Skeletal muscle tissue (tissue), 3 donors: ENCODE measurements at regions not wholly inside any gene's neighbourhood (a gene's known extent, or its start where the extent isn't known, plus 50 kb on each side); places are given as distances from the start of the nearest gene placed in this dataset.
A peak's percentile ranks its signal among the peaks of the same experiment; 100 is the strongest.
"Not testable (repeated sequence)": the region's sequence is repeated elsewhere in the genome, so short reads cannot be mapped to it uniquely, and the experiment has no call there.

ENCODE experiments used
- H3K27ac ChIP-seq: one replicate; pipeline ENCODE4 v1.7.0; 2013; ENCODE audit warnings: mild to moderate bottlenecking, low read depth, low read length, inconsistent platforms
- H3K27me3 ChIP-seq, 3 donors: one replicate each; pipeline ENCODE4 v1.7.0; 2013; ENCODE audit warnings: low read length in 3 of 3; ENCODE audit not compliant: control insufficient read depth in 3 of 3, insufficient read depth in 3 of 3
- H3K36me3 ChIP-seq, 3 donors: one replicate each; pipeline ENCODE4 v1.7.0; 2013; ENCODE audit warnings: low read length in 3 of 3; ENCODE audit not compliant: control insufficient read depth in 3 of 3, insufficient read depth in 3 of 3
- H3K4me1 ChIP-seq, 3 donors: one replicate each; pipeline ENCODE4 v1.7.0; 2013; ENCODE audit warnings: low read length in 3 of 3, mild to moderate bottlenecking in 3 of 3; ENCODE audit not compliant: control insufficient read depth in 3 of 3, insufficient read depth in 3 of 3
- H3K4me3 ChIP-seq, 3 donors: one replicate each; pipeline ENCODE4 v1.7.0; 2013; ENCODE audit warnings: low read length in 3 of 3
- H3K9ac ChIP-seq, 3 donors: one replicate each; pipeline ENCODE4 v1.7.0; 2013; ENCODE audit warnings: low read length in 3 of 3, mild to moderate bottlenecking in 3 of 3, moderate library complexity in 2 of 3, low read depth in 1 of 3
- H3K9me3 ChIP-seq, 3 donors: one replicate each; pipeline ENCODE4 v1.7.0; 2013; ENCODE audit warnings: low read length in 3 of 3; ENCODE audit not compliant: control insufficient read depth in 3 of 3
- donor health status: Osteomylitis.

- Histone ChIP-seq H3K4me1 (no peaks in the 10 kb centered on the region), H3K4me3 (no peak overlapping the region), H3K36me3 (no peaks in the 10 kb centered on the region), H3K9me3 (no peaks in the 10 kb centered on the region), H3K27me3 (no peaks in the 10 kb centered on the region), H3K9ac (no peak overlapping the region), H3K27ac (no peak overlapping the region)
Observed at GRCh38 chr13:79943346-79944023, 397.4 kb downstream of the SPRY2 start.

DNA sequence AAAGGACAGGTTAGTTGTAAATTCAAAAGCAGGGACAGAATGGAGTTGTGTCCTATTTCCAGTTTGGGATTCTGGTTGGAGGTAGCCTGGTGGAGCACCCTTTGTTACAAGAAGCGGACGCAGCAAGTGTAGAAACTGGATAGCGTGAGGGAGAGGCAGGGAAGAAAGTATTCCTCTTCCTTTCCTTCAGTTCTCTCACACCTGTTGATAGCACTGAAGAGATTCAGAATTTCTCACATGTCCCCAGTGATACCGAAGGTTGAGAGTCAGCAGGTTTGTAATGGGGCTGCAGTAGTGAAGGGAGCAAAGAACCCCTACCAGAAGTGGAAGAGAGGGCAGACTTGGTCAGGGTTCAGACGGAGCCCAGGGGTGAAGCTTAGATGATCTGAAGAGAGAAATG, 399.2 kb downstream of the SPRY2 start:
- H3K27me3 ChIP-seq: no peaks in the 10 kb centered on the region
- H3K27ac ChIP-seq: no peak overlapping the region
- no peaks in the 10 kb centered on the region for H3K36me3 ChIP-seq
- H3K4me1 ChIP-seq: peaks cover 0 to 3% (median 0%) of the 10 kb centered on the region in 3 donors
- H3K4me3 ChIP-seq: no peak overlapping the region
- no peak overlapping the region for H3K9ac ChIP-seq
- no peaks in the 10 kb centered on the region for H3K9me3 ChIP-seq

- Histone ChIP-seq H3K27me3 (no peaks in the 10 kb centered on the region), H3K27ac (no peak overlapping the region), H3K9me3 (no peaks in the 10 kb centered on the region), H3K36me3 (no peaks in the 10 kb centered on the region), H3K4me3 (no peak overlapping the region), H3K4me1 (peaks cover 0 to 10% (median 7%) of the 10 kb centered on the region in 3 donors), H3K9ac (no peak overlapping the region)
Observed at GRCh38 chr13:79939689-79940088, 401.2 kb downstream of the SPRY2 start.

DNA sequence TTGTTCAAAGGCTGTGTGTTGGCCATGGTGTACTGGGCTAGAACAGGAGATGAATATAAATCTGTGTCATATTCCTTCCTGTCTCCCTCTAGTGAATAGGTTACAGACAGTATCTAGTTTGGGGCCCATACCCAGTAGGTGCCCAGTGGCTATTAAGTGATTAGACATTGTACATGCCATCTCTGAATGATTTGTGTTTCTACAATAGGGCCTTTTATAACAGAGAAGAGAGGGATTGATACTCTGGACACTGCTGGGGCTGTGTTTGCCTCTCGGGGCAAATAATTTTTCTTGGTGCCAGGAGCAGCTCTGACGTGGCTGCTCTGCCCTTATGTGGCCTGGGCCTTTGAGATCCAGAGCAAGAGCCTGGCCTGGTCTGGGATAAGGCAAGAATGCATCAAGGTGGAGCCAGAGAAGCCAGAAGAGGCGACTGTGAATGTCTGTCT, 403.1 kb downstream of the SPRY2 start:
- Histone ChIP-seq H3K9ac (no peak overlapping the region), H3K4me1 (peaks cover 0 to 10% (median 7%) of the 10 kb centered on the region in 3 donors), H3K27me3 (no peaks in the 10 kb centered on the region), H3K4me3 (no peak overlapping the region), H3K9me3 (no peaks in the 10 kb centered on the region), H3K27ac (no peak overlapping the region), H3K36me3 (no peaks in the 10 kb centered on the region)

- Histone ChIP-seq H3K4me3 (no peak overlapping the region), H3K27ac (no peak overlapping the region), H3K27me3 (no peaks in the 10 kb centered on the region), H3K4me1 (peaks cover 0 to 10% (median 7%) of the 10 kb centered on the region in 3 donors), H3K36me3 (no peaks in the 10 kb centered on the region), H3K9ac (no peak overlapping the region), H3K9me3 (no peaks in the 10 kb centered on the region)
Observed at GRCh38 chr13:79937311-79937710, 403.6 kb downstream of the SPRY2 start.

- Histone ChIP-seq H3K9ac (no peak overlapping the region), H3K4me1 (peaks cover 0 to 10% (median 7%) of the 10 kb centered on the region in 3 donors), H3K9me3 (no peaks in the 10 kb centered on the region), H3K4me3 (no peak overlapping the region), H3K27me3 (no peaks in the 10 kb centered on the region), H3K27ac (peak overlapping the region; percentile 52), H3K36me3 (no peaks in the 10 kb centered on the region)
Observed at GRCh38 chr13:79936368-79937136, 404.4 kb downstream of the SPRY2 start.

DNA sequence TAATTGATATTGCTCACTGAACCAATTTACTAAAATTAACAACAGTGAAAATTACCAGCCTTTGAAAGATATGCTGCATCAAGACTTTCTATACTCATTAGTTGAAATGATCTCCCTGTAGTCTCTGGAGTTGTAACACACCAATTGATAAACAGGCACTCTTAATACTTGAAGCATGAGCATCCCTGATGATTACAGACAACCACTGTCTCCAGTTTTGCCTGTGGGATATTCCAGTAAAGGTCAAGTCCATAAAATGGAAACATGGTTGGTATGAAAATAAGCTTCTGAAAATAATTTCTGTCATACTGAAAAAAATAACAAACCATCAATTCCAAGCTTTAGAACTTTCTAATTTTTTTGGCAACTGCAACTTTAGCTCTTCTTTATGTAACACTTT, 405.8 kb downstream of the SPRY2 start:
- Histone ChIP-seq H3K4me3 (no peak overlapping the region), H3K4me1 (peaks cover 0 to 10% (median 7%) of the 10 kb centered on the region in 3 donors), H3K27me3 (no peaks in the 10 kb centered on the region), H3K9me3 (no peaks in the 10 kb centered on the region), H3K36me3 (no peaks in the 10 kb centered on the region), H3K27ac (no peak overlapping the region), H3K9ac (no peak overlapping the region)

- no peak overlapping the region for H3K4me3 ChIP-seq
- no peaks in the 10 kb centered on the region for H3K36me3 ChIP-seq
- H3K9me3 ChIP-seq: no peaks in the 10 kb centered on the region
- H3K27me3 ChIP-seq: no peaks in the 10 kb centered on the region
- H3K27ac ChIP-seq: no peak overlapping the region
- H3K9ac ChIP-seq: no peak overlapping the region
- peaks cover 0 to 10% (median 7%) of the 10 kb centered on the region in 3 donors for H3K4me1 ChIP-seq
Observed at GRCh38 chr13:79933389-79933788, 407.5 kb downstream of the SPRY2 start.

- Histone ChIP-seq H3K27me3 (no peaks in the 10 kb centered on the region), H3K4me3 (no peak overlapping the region), H3K9me3 (no peaks in the 10 kb centered on the region), H3K4me1 (peaks cover 0 to 10% (median 7%) of the 10 kb centered on the region in 3 donors), H3K9ac (no peak overlapping the region), H3K27ac (no peak overlapping the region), H3K36me3 (no peaks in the 10 kb centered on the region)
Observed at GRCh38 chr13:79932556-79932955, 408.4 kb downstream of the SPRY2 start.

GRCh38 chr13:79923973-79924556, 416.9 kb downstream of the SPRY2 start:
- not testable (repeated sequence) for H3K36me3 ChIP-seq, H3K9me3 ChIP-seq, H3K4me1 ChIP-seq, H3K27ac ChIP-seq, H3K27me3 ChIP-seq, H3K4me3 ChIP-seq, H3K9ac ChIP-seq
